ENCODE measurements at regions not wholly inside any gene's neighbourhood (a gene's known extent, or its start where the extent isn't known, plus 50 kb on each side); places are given as distances from the start of the nearest gene placed in this dataset.

DNA sequence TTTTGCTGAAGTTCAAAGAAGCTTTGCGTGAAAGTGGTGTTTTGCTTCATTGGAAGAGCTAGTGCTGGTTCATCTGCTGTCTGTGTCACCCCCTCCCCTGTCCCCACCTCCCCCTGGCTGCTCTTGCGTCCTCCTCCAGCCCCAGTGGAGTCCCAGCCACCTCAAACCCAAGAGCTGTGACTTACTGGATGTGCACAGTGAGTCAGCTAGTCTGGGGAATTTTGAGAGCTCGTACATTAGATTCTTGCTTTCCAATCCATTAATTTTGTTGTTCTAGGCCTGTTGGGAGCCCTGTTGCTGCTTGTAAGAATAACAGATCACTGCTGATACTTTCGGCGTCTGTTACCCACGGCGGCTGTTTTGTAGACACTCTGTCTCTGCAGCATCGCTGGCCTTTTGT is 412.1 kb downstream of the TSN start:
- H3K79me2 ChIP-seq (ENCODE audit: control insufficient read depth, insufficient read depth, low read length), result no peaks in the 10 kb centered on the region
- no peak for DNase-seq (ENCODE audit: extremely low read depth in 1 of 4, low spot score in 3 of 4)
- H2AFZ ChIP-seq (ENCODE audit: low read depth, low read length), result no peak overlapping the region
- POLR2A ChIA-PET, result no interaction called here
- H3K4me1 ChIP-seq (replicated peaks in 1 of 2; ENCODE audit: control insufficient read depth in 2 of 2, insufficient read depth in 2 of 2, low read length in 2 of 2), result no peaks in the 10 kb centered on the region
- no peaks in the 10 kb centered on the region for H3K9me3 ChIP-seq (replicated peaks; ENCODE audit: control insufficient read depth, insufficient read depth, low read depth, low read length)
- H3K9me1 ChIP-seq (ENCODE audit: control insufficient read depth, insufficient read depth, low read length), result no peaks in the 10 kb centered on the region
- intact Hi-C loops (cut with micrococcal nuclease) (no loop called here), in situ Hi-C loops (cut with MboI) (no loop called here)
- H3K4me2 ChIP-seq (ENCODE audit: insufficient read depth, low read length), result no peak overlapping the region
- FAIRE-seq, result no peak
- BruUV-seq (replicated peaks), result no TSS peak
- no peak overlapping the region for H3K27ac ChIP-seq (ENCODE audit: extremely low read depth, low read depth, low read length)
- WGBS (ENCODE audit: insufficient coverage, low coverage, missing lambda C conversion rate), result 2% methylated on average over 8 of the region's 8 CpGs
- no peak overlapping the region for H3K4me3 ChIP-seq
- CTCF ChIA-PET (ENCODE audit: low intra/inter-chr PET ratio), result interaction anchor here (0.6 kb wide), 1 partner anchor 811 kb away, joined by 4 read pairs; no protein-coding TSS in a partner anchor
- H3K9ac ChIP-seq (ENCODE audit: insufficient read depth in 1 of 2, low read depth in 2 of 2, low read length in 2 of 2), result no peak overlapping the region
- ATAC-seq, result no peak
- H3K36me3 ChIP-seq (ENCODE audit: control insufficient read depth, insufficient read depth, low read length), result no peaks in the 10 kb centered on the region
- H4K20me1 ChIP-seq (replicated peaks; ENCODE audit: control insufficient read depth, insufficient read depth, low read length), result no peaks in the 10 kb centered on the region
- H3K27me3 ChIP-seq (ENCODE audit: control insufficient read depth in 2 of 2, insufficient read depth in 2 of 2, low read length in 2 of 2), result no peaks in the 10 kb centered on the region; a peak in 2 of 5 replicates
- TF ChIP-seq ZNF395 (CRISPR knock-in tag; IDR thresholded peaks at IDR 0.05) (no peak), SMARCA5 (IDR thresholded peaks at IDR 0.05) (no peak), AFF1 (IDR thresholded peaks at IDR 0.05; ENCODE audit: low read depth in 1 of 2, partially characterized antibody in 2 of 2) (no peak), MBD1 (CRISPR knock-in tag; IDR thresholded peaks at IDR 0.05) (no peak), XRCC4 (IDR thresholded peaks at IDR 0.05; ENCODE audit: extremely low read depth, insufficient read depth, insufficient read length) (no peak), HDAC6 (IDR thresholded peaks at IDR 0.05; ENCODE audit: low read depth, low read length) (no peak), GABPB2 (CRISPR knock-in tag; conservative IDR thresholded peaks at IDR 0.05) (no peak), C11orf30 (IDR thresholded peaks at IDR 0.05; ENCODE audit: low read depth) (no peak), ZNF384 (IDR thresholded peaks at IDR 0.05; ENCODE audit: low read depth, low read length) (no peak), RBM15 (IDR thresholded peaks at IDR 0.05; ENCODE audit: insufficient read depth, low read length) (no peak), NR1H2 (CRISPR knock-in tag; IDR thresholded peaks at IDR 0.05) (no peak), PML (IDR thresholded peaks at IDR 0.05; ENCODE audit: low read length) (no peak), GATAD2A (IDR thresholded peaks at IDR 0.05) (no peak), ESRRB (CRISPR knock-in tag; IDR thresholded peaks at IDR 0.05; ENCODE audit: borderline replicate concordance) (no peak), JUN (IDR thresholded peaks at IDR 0.05; ENCODE audit: borderline replicate concordance, low read depth, low read length) (no peak), JUN (CRISPR knock-in tag; IDR thresholded peaks at IDR 0.05; ENCODE audit: borderline replicate concordance) (no peak)
